ENCODE measurements at regions not wholly inside any gene's neighbourhood (a gene's known extent, or its start where the extent isn't known, plus 50 kb on each side); places are given as distances from the start of the nearest gene placed in this dataset.

GRCh38 chr5:54717870-54718269, 200.3 kb downstream of the SNX18 start:
- 89 to 92% (median 91%) methylated on average over 5 of the region's 5 CpGs for WGBS, 3 donors
- no peak overlapping the region for H3K27ac ChIP-seq (ENCODE audit: low read depth, low read length)

- no peak overlapping the region for H3K27ac ChIP-seq (ENCODE audit: low read depth, low read length)
- WGBS, 3 donors: 84 to 94% (median 89%) methylated on average over 2 of the region's 2 CpGs
These were observed 199.9 kb downstream of the SNX18 start for GRCh38 chr5:54717459-54717858.

- WGBS, 3 donors: 55 to 71% (median 64%) methylated on average over 4 of the region's 4 CpGs
- no peak overlapping the region for H3K27ac ChIP-seq (ENCODE audit: low read depth, low read length)
These were observed 196.5 kb downstream of the SNX18 start for GRCh38 chr5:54713923-54714581.

GRCh38 chr5:54709096-54709495, 191.5 kb downstream of the SNX18 start:
- WGBS, 3 donors: 70 to 82% (median 72%) methylated on average over 2 of the region's 2 CpGs

GRCh38 chr5:54707841-54708240, 190.3 kb downstream of the SNX18 start:
- H3K27ac ChIP-seq (ENCODE audit: low read depth, low read length): no peak overlapping the region
- 45 to 93% (median 83%) methylated on average over 2 of the region's 2 CpGs for WGBS, 3 donors

More at GRCh38 chr5:54709096-54709495, 191.5 kb downstream of the SNX18 start:
- no peak overlapping the region for H3K27ac ChIP-seq (ENCODE audit: low read depth, low read length)

- H3K27ac ChIP-seq (ENCODE audit: low read depth, low read length): no peak overlapping the region
- WGBS, 3 donors: 84 to 95% (median 87%) methylated on average over 1 of the region's 1 CpG
These were observed 188.6 kb downstream of the SNX18 start for GRCh38 chr5:54705994-54706653.

GRCh38 chr5:54704825-54705224, 187.3 kb downstream of the SNX18 start:
- 66 to 91% (median 81%) methylated on average over 3 of the region's 3 CpGs for WGBS, 3 donors

GRCh38 chr5:54704333-54704732, 186.8 kb downstream of the SNX18 start:
- no peak overlapping the region for H3K27ac ChIP-seq (ENCODE audit: low read depth, low read length)
- 64 to 81% (median 78%) methylated on average over 1 of the region's 1 CpG for WGBS, 3 donors

More at GRCh38 chr5:54704825-54705224, 187.3 kb downstream of the SNX18 start:
- no peak overlapping the region for H3K27ac ChIP-seq (ENCODE audit: low read depth, low read length)

- no peak overlapping the region for H3K27ac ChIP-seq (ENCODE audit: low read depth, low read length)
- 71 to 74% (median 72%) methylated on average over 10 of the region's 10 CpGs for WGBS, 3 donors
These were observed 186.2 kb downstream of the SNX18 start for GRCh38 chr5:54703565-54704255.

GRCh38 chr5:54703133-54703532, 185.6 kb downstream of the SNX18 start:
- no peak overlapping the region for H3K27ac ChIP-seq (ENCODE audit: low read depth, low read length)
- 33 to 46% (median 42%) methylated on average over 2 of the region's 2 CpGs for WGBS, 3 donors

- 24 to 47% (median 30%) methylated on average over 1 of the region's 1 CpG for WGBS, 3 donors
- H3K27ac ChIP-seq (ENCODE audit: low read depth, low read length): no peak overlapping the region
These were observed 184.9 kb downstream of the SNX18 start for GRCh38 chr5:54702470-54702869.

GRCh38 chr5:54700986-54701578, 183.5 kb downstream of the SNX18 start:
- H3K27ac ChIP-seq (ENCODE audit: low read depth, low read length): no peak overlapping the region
- WGBS, 3 donors: 87 to 93% (median 89%) methylated on average over 5 of the region's 5 CpGs

GRCh38 chr5:54696931-54697330, 179.4 kb downstream of the SNX18 start:
- H3K27ac ChIP-seq (ENCODE audit: low read depth, low read length): no peak overlapping the region
- 33 to 57% (median 47%) methylated on average over 4 of the region's 4 CpGs for WGBS, 3 donors

- 69 to 77% (median 75%) methylated on average over 3 of the region's 3 CpGs for WGBS, 3 donors
- no peak overlapping the region for H3K27ac ChIP-seq (ENCODE audit: low read depth, low read length)
These were observed 178.8 kb downstream of the SNX18 start for GRCh38 chr5:54696346-54696745.

- 78 to 91% (median 83%) methylated on average over 5 of the region's 5 CpGs for WGBS, 3 donors
- H3K27ac ChIP-seq (ENCODE audit: low read depth, low read length): no peak overlapping the region
These were observed 177.8 kb downstream of the SNX18 start for GRCh38 chr5:54695198-54695966.

GRCh38 chr5:54693936-54694657, 176.5 kb downstream of the SNX18 start:
- no peak overlapping the region for H3K27ac ChIP-seq (ENCODE audit: low read depth, low read length)
- WGBS, 3 donors: 82 to 89% (median 88%) methylated on average over 7 of the region's 7 CpGs

GRCh38 chr5:54692631-54693030, 175.1 kb downstream of the SNX18 start:
- no peak overlapping the region for H3K27ac ChIP-seq (ENCODE audit: low read depth, low read length)

GRCh38 chr5:54691656-54692055, 174.1 kb downstream of the SNX18 start:
- no peak overlapping the region for H3K27ac ChIP-seq (ENCODE audit: low read depth, low read length)
- WGBS, 3 donors: 73 to 93% (median 78%) methylated on average over 3 of the region's 3 CpGs

More at GRCh38 chr5:54692631-54693030, 175.1 kb downstream of the SNX18 start:
- WGBS, 3 donors: 56 to 72% (median 70%) methylated on average over 4 of the region's 4 CpGs
